ENCODE measurements at regions not wholly inside any gene's neighbourhood (a gene's known extent, or its start where the extent isn't known, plus 50 kb on each side); places are given as distances from the start of the nearest gene placed in this dataset.

DNA sequence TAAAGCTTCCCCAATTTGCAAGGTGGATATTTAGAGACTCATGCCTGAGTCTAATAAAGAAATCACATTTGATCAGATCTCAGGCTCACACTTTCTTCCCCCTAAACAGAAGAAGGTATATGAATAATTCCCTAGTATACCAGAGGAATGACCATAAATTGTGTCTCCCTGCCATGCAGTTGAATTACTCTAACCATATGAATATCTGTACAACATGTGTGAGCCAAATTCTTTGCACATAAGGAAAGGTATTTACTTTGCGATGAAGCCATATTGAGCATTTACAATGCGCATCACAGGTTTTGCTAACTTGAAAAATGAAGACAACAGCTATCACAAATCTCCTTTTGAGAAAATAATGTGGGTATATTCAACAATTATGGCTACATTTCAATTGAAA, 479.4 kb downstream of the NR2F1-AS1 start:
- TF ChIP-seq EZH2 (IDR thresholded peaks at IDR 0.05; ENCODE audit: borderline replicate concordance, insufficient read depth, low read depth, low read length, poor library complexity, severe bottlenecking) = no peak
- H3K27ac ChIP-seq (ENCODE audit: low read length in 2 of 2) = no peak overlapping the region
- H3K4me1 Mint-ChIP-seq = no peaks in the 10 kb centered on the region
- ChIA-PET POLR2A (no interaction called here), CTCF (no interaction called here)
- no peaks in the 10 kb centered on the region for H3K9me3 Mint-ChIP-seq (ENCODE audit: insufficient read depth)
- H3K9me3 ChIP-seq (ENCODE audit: control extremely low read depth in 1 of 3, control insufficient read depth in 2 of 3, insufficient read depth in 1 of 3, low read length in 2 of 3) = no peaks in the 10 kb centered on the region
- no peak overlapping the region for H3K4me2 ChIP-seq (replicated peaks; ENCODE audit: low read depth, low read length, poor library complexity, severe bottlenecking)
- intact Hi-C loops (cut with micrococcal nuclease) = no loop called here
- H2AFZ ChIP-seq (ENCODE audit: insufficient read depth, low read depth, low read length, poor library complexity, severe bottlenecking) = no peak overlapping the region
- WGBS (ENCODE audit: insufficient coverage) = no CpG with 5 or more reads among the region's 2 CpGs
- H4K20me1 ChIP-seq (ENCODE audit: control insufficient read depth, insufficient read depth, low read length, poor library complexity, severe bottlenecking) = no peaks in the 10 kb centered on the region
- no peaks in the 10 kb centered on the region for H3K36me3 ChIP-seq (replicated peaks in 1 of 2; ENCODE audit: control extremely low read depth in 1 of 2, control insufficient read depth in 1 of 2, extremely low read depth in 1 of 2, insufficient read depth in 2 of 2, low read length in 1 of 2)
- DNase-seq (no peak), ATAC-seq (ENCODE audit: low read depth) (no peak)
- H3K79me2 ChIP-seq (ENCODE audit: control insufficient read depth, insufficient read depth, low read length) = no peaks in the 10 kb centered on the region
- no peak overlapping the region for H3K27ac Mint-ChIP-seq
- H3K4me3 Mint-ChIP-seq = no peak overlapping the region
- no peak overlapping the region for H3K4me3 ChIP-seq (ENCODE audit: control extremely low read depth in 1 of 5, extremely low read depth in 1 of 5, insufficient read depth in 1 of 5, low read depth in 2 of 5, low read length in 4 of 5)
- no peaks in the 10 kb centered on the region for H3K27me3 ChIP-seq (replicated peaks in 1 of 4; ENCODE audit: control extremely low read depth in 1 of 4, control insufficient read depth in 3 of 4, insufficient read depth in 4 of 4, low read length in 3 of 4)
- H3K4me1 ChIP-seq (ENCODE audit: control insufficient read depth in 2 of 2, insufficient read depth in 2 of 2, low read length in 2 of 2) = no peaks in the 10 kb centered on the region
- no peak overlapping the region for H3K9ac ChIP-seq (ENCODE audit: low read length)
- no peaks in the 10 kb centered on the region for H3K27me3 Mint-ChIP-seq

DNA sequence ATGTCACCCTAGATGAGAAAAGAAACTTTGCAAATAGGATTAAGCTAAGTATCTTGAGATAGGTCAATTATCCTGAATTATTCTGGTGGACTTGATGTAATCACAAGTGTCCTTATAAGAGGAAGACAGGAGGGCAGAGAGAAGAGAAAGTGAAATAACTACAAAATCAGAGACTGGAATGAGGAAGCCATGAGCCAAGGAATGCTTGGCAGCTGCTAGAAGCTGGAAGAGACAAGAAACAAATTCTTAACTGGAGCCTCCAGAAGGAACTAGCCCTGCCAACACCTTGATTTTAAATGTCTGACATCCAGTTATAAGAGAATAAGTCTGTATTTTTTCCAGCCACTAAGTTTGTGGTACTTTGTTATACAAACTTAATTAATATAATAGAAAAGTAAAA, 480.0 kb downstream of the NR2F1-AS1 start:
- ATAC-seq (ENCODE audit: low read depth) (no peak), DNase-seq (no peak)
- ChIA-PET CTCF (no interaction called here), POLR2A (no interaction called here)
- H3K4me3 ChIP-seq (ENCODE audit: control extremely low read depth in 1 of 5, extremely low read depth in 1 of 5, insufficient read depth in 1 of 5, low read depth in 2 of 5, low read length in 4 of 5) = no peak overlapping the region
- Mint-ChIP-seq H3K4me1 (no peaks in the 10 kb centered on the region), H3K27ac (no peak overlapping the region), H3K27me3 (no peaks in the 10 kb centered on the region), H3K9me3 (ENCODE audit: insufficient read depth) (peaks cover 2% of the 10 kb centered on the region), H3K4me3 (no peak overlapping the region)
- no peaks in the 10 kb centered on the region for H3K79me2 ChIP-seq (ENCODE audit: control insufficient read depth, insufficient read depth, low read length)
- no peaks in the 10 kb centered on the region for H3K9me3 ChIP-seq (ENCODE audit: control extremely low read depth in 1 of 3, control insufficient read depth in 2 of 3, insufficient read depth in 1 of 3, low read length in 2 of 3)
- no peak overlapping the region for H3K27ac ChIP-seq (ENCODE audit: low read length in 2 of 2)
- H2AFZ ChIP-seq (ENCODE audit: insufficient read depth, low read depth, low read length, poor library complexity, severe bottlenecking) = no peak overlapping the region
- H3K27me3 ChIP-seq (replicated peaks in 1 of 4; ENCODE audit: control extremely low read depth in 1 of 4, control insufficient read depth in 3 of 4, insufficient read depth in 4 of 4, low read length in 3 of 4) = no peaks in the 10 kb centered on the region
- H4K20me1 ChIP-seq (ENCODE audit: control insufficient read depth, insufficient read depth, low read length, poor library complexity, severe bottlenecking) = no peaks in the 10 kb centered on the region
- no peaks in the 10 kb centered on the region for H3K4me1 ChIP-seq (ENCODE audit: control insufficient read depth in 2 of 2, insufficient read depth in 2 of 2, low read length in 2 of 2)
- TF ChIP-seq, protein P1, sequence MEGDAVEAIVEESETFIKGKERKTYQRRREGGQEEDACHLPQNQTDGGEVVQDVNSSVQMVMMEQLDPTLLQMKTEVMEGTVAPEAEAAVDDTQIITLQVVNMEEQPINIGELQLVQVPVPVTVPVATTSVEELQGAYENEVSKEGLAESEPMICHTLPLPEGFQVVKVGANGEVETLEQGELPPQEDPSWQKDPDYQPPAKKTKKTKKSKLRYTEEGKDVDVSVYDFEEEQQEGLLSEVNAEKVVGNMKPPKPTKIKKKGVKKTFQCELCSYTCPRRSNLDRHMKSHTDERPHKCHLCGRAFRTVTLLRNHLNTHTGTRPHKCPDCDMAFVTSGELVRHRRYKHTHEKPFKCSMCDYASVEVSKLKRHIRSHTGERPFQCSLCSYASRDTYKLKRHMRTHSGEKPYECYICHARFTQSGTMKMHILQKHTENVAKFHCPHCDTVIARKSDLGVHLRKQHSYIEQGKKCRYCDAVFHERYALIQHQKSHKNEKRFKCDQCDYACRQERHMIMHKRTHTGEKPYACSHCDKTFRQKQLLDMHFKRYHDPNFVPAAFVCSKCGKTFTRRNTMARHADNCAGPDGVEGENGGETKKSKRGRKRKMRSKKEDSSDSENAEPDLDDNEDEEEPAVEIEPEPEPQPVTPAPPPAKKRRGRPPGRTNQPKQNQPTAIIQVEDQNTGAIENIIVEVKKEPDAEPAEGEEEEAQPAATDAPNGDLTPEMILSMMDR (IDR thresholded peaks at IDR 0.05) = no peak
- TF ChIP-seq EZH2 (IDR thresholded peaks at IDR 0.05; ENCODE audit: borderline replicate concordance, insufficient read depth, low read depth, low read length, poor library complexity, severe bottlenecking) = no peak
- intact Hi-C loops (cut with micrococcal nuclease) = no loop called here
- H3K9ac ChIP-seq (ENCODE audit: low read length) = no peak overlapping the region
- no peak overlapping the region for H3K4me2 ChIP-seq (replicated peaks; ENCODE audit: low read depth, low read length, poor library complexity, severe bottlenecking)
- H3K36me3 ChIP-seq (replicated peaks in 1 of 2; ENCODE audit: control extremely low read depth in 1 of 2, control insufficient read depth in 1 of 2, extremely low read depth in 1 of 2, insufficient read depth in 2 of 2, low read length in 1 of 2) = no peaks in the 10 kb centered on the region

Data from B cell (primary cell).